CD8-positive, alpha-beta memory T cell (primary cell): ENCODE measurements at regions not wholly inside any gene's neighbourhood (a gene's known extent, or its start where the extent isn't known, plus 50 kb on each side); places are given as distances from the start of the nearest gene placed in this dataset.
"Not testable (repeated sequence)": the region's sequence is repeated elsewhere in the genome, so short reads cannot be mapped to it uniquely, and the experiment has no call there.

ENCODE experiments used
- CTCF ChIA-PET: fragments of 350-600 bp; sonication (Branson Sonifier 250); formaldehyde crosslinking; loops from one replicate; lab custom pipeline; 2021; ENCODE audit warnings: antibody characterized with exemption; lab: Charles Lee
- POLR2A ChIA-PET: fragments of 350-600 bp; sonication (Branson Sonifier 250); formaldehyde crosslinking; loops from one replicate; lab custom pipeline; 2021; ENCODE audit warnings: antibody characterized with exemption; lab: Charles Lee
- DNase-seq, 5 donors: peaks; one replicate each; pipeline versions ENCODE4 v3.0.0 to v3.0.0-alpha.2; 2020 to 2022; ENCODE audit warnings: mixed read lengths in 1 of 5
- H3K27ac ChIP-seq: one replicate; pipeline ENCODE4 v1.7.0; 2013; ENCODE audit warnings: low read depth, mild to moderate bottlenecking, low read length, moderate library complexity
- H3K27me3 ChIP-seq: 2 replicates; pipeline ENCODE4 v1.7.0; 2013; ENCODE audit warnings: low read length, mild to moderate bottlenecking; ENCODE audit not compliant: insufficient read depth, poor library complexity, severe bottlenecking
- H3K36me3 ChIP-seq: 2 replicates; pipeline ENCODE4 v1.7.0; 2013; ENCODE audit warnings: mild to moderate bottlenecking, low read length, moderate library complexity; ENCODE audit not compliant: insufficient read depth
- H3K4me1 ChIP-seq: 2 replicates; pipeline ENCODE4 v1.7.0; 2013; ENCODE audit warnings: mild to moderate bottlenecking, low read length, moderate library complexity; ENCODE audit not compliant: insufficient read depth
- H3K4me3 ChIP-seq: 2 replicates; pipeline ENCODE4 v1.7.0; 2013; ENCODE audit warnings: mild to moderate bottlenecking, low read length
- H3K9me3 ChIP-seq: 2 replicates; pipeline ENCODE4 v1.7.0; 2013; ENCODE audit warnings: mild to moderate bottlenecking, low read length
- H3K27ac Mint-ChIP-seq, 8 donors: one replicate each; pipeline ENCODE4 v1.8.0; 2020 to 2021; ENCODE audit warnings: mixed read lengths in 8 of 8, mild to moderate bottlenecking in 6 of 8, inconsistent platforms in 3 of 8, moderate library complexity in 3 of 8
- H3K27me3 Mint-ChIP-seq, 2 donors: one replicate each; pipeline ENCODE4 v1.8.0; 2020 to 2021; ENCODE audit warnings: mixed read lengths in 2 of 2, mild to moderate bottlenecking in 1 of 2, moderate library complexity in 1 of 2
- H3K36me3 Mint-ChIP-seq, 3 donors: one replicate each; pipeline ENCODE4 v1.8.0; 2020 to 2021; ENCODE audit warnings: mixed read lengths in 3 of 3, inconsistent platforms in 1 of 3, mild to moderate bottlenecking in 1 of 3
- H3K4me1 Mint-ChIP-seq, 3 donors: one replicate each; pipeline ENCODE4 v1.8.0; 2020 to 2021; ENCODE audit warnings: mixed read lengths in 3 of 3, inconsistent platforms in 1 of 3, mild to moderate bottlenecking in 1 of 3
- H3K4me3 Mint-ChIP-seq, 7 donors: one replicate each; pipeline ENCODE4 v1.8.0; 2020 to 2021; ENCODE audit warnings: mixed read lengths in 7 of 7, mild to moderate bottlenecking in 6 of 7, moderate library complexity in 4 of 7, inconsistent platforms in 2 of 7
- H3K9me3 Mint-ChIP-seq, 5 donors: one replicate each; pipeline ENCODE4 v1.8.0; 2020 to 2022; ENCODE audit warnings: mixed read lengths in 5 of 5, mild to moderate bottlenecking in 3 of 5, moderate library complexity in 2 of 5, inconsistent platforms in 1 of 5

DNA sequence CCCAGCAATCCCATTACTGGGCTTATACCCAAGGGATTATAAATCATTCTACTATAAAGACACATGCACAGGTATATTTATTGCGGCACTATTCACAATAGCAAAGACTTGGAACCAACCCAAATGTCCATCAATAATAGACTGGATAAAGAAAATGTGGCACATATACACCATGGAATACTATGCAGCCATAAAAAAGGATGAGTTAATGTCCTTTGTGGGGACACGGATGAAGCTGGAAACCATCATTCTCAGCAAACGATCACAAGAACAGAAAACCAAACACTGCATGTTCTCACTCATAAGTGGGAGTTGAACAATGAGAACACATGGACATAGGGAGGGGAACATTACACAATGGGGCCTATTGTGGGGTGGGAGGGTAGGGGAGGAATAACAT lies 224.4 kb upstream of the SERP2 start:
- H3K27me3 ChIP-seq, H3K9me3 ChIP-seq, CTCF ChIA-PET, H3K4me3 ChIP-seq, H3K36me3 Mint-ChIP-seq, H3K27ac ChIP-seq, DNase-seq, H3K27me3 Mint-ChIP-seq, H3K4me3 Mint-ChIP-seq, H3K36me3 ChIP-seq, POLR2A ChIA-PET, H3K4me1 ChIP-seq, H3K4me1 Mint-ChIP-seq, H3K9me3 Mint-ChIP-seq, H3K27ac Mint-ChIP-seq: not testable (repeated sequence)

DNA sequence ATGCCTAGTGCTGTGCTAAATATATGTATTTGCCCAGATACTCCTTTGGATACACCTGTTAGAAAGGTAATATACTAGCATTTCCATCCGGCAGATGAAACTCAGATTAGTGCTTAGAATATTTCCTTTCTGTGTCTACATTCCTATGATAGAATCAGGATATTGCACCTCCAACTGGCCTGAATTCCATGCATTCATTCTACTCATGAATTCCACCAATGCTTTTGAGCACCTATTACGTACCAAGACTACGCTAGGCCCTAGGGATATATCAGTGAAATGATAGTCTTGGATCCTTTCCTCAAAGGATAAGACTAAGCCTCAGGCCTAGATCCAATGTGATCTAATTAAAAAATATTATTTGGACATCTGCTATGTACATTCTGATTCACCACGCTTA lies 223.8 kb upstream of the SERP2 start:
- Histone ChIP-seq H3K9me3 (no peaks in the 10 kb centered on the region), H3K4me1 (no peaks in the 10 kb centered on the region), H3K27me3 (no peaks in the 10 kb centered on the region), H3K4me3 (no peak overlapping the region), H3K27ac (no peak overlapping the region), H3K36me3 (no peaks in the 10 kb centered on the region)
- ChIA-PET CTCF (no interaction called here), POLR2A (no interaction called here)
- Mint-ChIP-seq H3K4me3 (no peak overlapping the region), H3K27me3 (peaks cover 0 to 2% of the 10 kb centered on the region in 2 donors), H3K4me1 (no peaks in the 10 kb centered on the region), H3K36me3 (no peaks in the 10 kb centered on the region), H3K9me3 (no peaks in the 10 kb centered on the region), H3K27ac (no peak overlapping the region)
- DNase-seq = no peak

DNA sequence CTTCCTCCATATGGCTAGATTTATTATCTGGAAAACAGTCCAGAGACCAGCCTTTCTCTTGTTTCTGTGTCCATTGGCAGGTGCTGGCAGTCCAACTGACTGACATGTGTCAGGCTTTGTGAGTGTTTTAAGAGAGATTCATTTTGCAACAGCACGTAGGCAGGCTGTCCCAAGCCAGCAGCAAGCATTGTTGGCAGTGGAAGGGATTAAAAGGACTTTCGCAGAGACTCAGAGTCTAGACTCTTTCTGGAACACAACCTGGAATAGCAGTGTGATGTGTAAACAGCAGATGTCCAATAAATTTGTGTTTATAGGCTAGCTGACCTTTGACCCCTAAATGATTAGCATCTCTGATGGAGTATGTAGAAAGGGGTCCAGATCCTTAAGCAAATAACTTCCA lies 222.2 kb upstream of the SERP2 start:
- no peak for DNase-seq
- Histone ChIP-seq H3K36me3 (no peaks in the 10 kb centered on the region), H3K27me3 (no peaks in the 10 kb centered on the region), H3K27ac (no peak overlapping the region), H3K4me1 (no peaks in the 10 kb centered on the region), H3K9me3 (no peaks in the 10 kb centered on the region), H3K4me3 (no peak overlapping the region)
- Mint-ChIP-seq H3K36me3 (no peaks in the 10 kb centered on the region), H3K27ac (no peak overlapping the region), H3K4me3 (no peak overlapping the region), H3K4me1 (no peaks in the 10 kb centered on the region), H3K27me3 (peaks cover 0 to 4% of the 10 kb centered on the region in 2 donors), H3K9me3 (no peaks in the 10 kb centered on the region)
- CTCF ChIA-PET = interaction anchor here (1.6 kb wide), 1 partner anchor 10 kb away, joined by 3 read pairs; no protein-coding TSS in a partner anchor
- POLR2A ChIA-PET = no interaction called here

DNA sequence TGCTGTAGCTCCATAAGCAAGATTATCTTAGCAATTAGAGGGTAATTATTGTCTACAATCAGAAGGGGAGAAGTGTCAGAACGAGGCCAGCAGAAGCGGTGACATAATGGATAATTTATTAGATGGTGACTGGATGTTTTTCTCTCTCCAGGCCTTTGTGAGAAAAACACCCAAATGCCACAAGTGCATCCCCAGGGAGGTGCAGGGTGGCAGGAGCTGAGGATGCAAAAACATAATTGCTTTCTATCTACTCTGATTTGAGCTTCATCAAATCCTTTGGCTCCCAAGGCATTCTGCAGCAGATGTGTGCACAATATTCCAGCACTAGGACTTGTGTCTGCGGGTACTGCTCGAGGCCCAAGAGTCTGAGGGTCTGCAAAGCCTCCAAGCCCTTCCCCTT lies 220.1 kb upstream of the SERP2 start:
- Mint-ChIP-seq H3K4me1 (no peaks in the 10 kb centered on the region), H3K4me3 (no peak overlapping the region), H3K36me3 (no peaks in the 10 kb centered on the region), H3K27ac (no peak overlapping the region), H3K27me3 (peaks cover 0 to 2% of the 10 kb centered on the region in 2 donors), H3K9me3 (no peaks in the 10 kb centered on the region)
- CTCF ChIA-PET = no interaction called here
- Histone ChIP-seq H3K4me1 (no peaks in the 10 kb centered on the region), H3K27me3 (no peaks in the 10 kb centered on the region), H3K27ac (no peak overlapping the region), H3K9me3 (no peaks in the 10 kb centered on the region), H3K4me3 (no peak overlapping the region), H3K36me3 (no peaks in the 10 kb centered on the region)
- POLR2A ChIA-PET = no interaction called here
- DNase-seq = no peak

DNA sequence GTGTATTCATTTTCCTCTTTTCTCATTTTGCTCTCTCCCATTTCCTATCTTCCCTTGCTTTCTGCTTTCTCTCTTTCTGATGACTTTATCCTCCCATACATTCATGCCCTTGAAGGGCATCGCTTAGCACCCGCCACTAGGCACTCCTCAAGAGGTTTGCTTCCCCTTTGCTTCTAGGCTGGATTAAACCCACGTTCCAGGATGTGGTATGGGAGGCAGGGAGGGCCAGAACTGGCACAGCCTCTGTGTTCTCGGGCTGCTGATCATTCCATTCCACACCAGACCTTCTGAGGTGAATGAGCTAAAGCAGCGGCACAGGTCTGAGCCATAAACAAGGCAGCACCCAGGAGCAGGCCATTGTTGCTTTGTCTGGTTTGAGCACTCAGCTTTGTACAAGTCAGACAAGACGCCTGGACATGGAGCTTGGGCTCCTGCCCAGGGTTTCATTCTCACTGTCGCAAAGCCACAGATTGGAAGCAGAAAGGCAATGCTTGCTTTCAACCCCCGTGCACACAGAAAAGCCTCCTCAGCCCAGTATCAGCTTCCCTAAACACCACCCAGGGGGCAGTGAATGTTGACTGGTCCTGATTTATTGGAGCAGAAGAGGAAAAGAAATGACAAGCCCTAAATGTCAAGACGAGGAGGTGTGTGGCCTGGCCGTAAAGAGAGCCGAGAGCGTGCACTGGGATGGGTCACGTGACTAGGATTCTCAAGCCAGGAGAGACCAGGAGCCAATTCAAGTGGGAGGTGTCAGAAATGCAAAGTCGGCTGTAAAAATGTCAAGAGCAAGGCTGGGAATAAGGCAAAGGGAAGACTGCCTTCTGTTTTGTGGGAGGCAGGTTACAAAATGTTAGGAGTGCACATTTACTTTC lies 218.0 kb upstream of the SERP2 start:
- Mint-ChIP-seq H3K27ac (peak overlapping the region in 1 of 8 donors; percentile 33), H3K9me3 (peaks cover 0 to 2% (median 0%) of the 10 kb centered on the region in 5 donors), H3K27me3 (peaks cover 0 to 2% of the 10 kb centered on the region in 2 donors), H3K36me3 (no peaks in the 10 kb centered on the region), H3K4me1 (no peaks in the 10 kb centered on the region), H3K4me3 (no peak overlapping the region)
- no peaks in the 10 kb centered on the region for H3K27me3 ChIP-seq
- H3K9me3 ChIP-seq = no peaks in the 10 kb centered on the region
- POLR2A ChIA-PET = no interaction called here
- CTCF ChIA-PET = no interaction called here
- no peaks in the 10 kb centered on the region for H3K4me1 ChIP-seq
- H3K27ac ChIP-seq = no peak overlapping the region
- H3K4me3 ChIP-seq = no peak overlapping the region
- H3K36me3 ChIP-seq = no peaks in the 10 kb centered on the region
- no peak for DNase-seq

DNA sequence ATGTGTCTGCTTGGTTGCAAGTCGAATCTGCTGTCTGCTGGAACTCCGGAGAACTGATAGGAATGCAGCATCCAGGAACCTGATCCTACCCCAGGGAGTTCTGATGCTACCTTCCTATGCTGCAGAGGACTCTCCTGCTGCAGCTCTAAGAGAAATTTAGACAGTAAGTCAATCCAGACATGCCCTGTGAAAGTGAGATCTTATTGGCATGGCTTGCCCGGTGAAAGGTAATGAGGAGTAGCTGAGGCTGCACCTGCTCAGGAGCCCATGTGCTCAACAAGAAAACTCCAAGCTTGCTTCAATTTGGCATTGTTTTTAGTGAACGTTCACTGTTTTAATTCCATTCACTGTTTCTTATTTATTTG lies 217.3 kb upstream of the SERP2 start:
- Mint-ChIP-seq H3K9me3 (peaks cover 0 to 2% (median 0%) of the 10 kb centered on the region in 5 donors), H3K4me3 (no peak overlapping the region)
- CTCF ChIA-PET = no interaction called here

DNA sequence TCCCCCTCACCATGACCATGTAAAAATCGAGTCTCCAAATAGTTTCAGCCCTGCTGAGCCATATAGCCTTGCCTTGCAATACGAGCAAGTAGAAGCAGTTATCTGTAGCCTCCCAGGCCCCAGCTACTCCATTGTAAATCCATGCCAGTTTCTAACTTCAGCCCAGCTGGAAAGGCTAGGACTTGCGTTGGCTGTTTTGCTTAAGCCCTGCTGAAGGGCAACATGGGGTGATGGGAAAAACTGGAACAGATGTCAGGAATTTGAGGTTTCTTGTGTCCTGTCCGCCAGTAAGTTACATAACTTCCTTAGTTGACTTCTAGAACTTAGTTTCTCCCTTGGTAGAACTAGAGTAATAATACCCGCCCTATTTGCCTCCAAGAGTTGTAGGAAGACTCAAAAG lies 216.0 kb upstream of the SERP2 start:
- H3K4me3 Mint-ChIP-seq = no peak overlapping the region
- POLR2A ChIA-PET = no interaction called here

More for the DNA sequence above, 217.3 kb upstream of the SERP2 start:
- Histone ChIP-seq H3K9me3 (no peaks in the 10 kb centered on the region), H3K27me3 (no peaks in the 10 kb centered on the region), H3K27ac (no peak overlapping the region), H3K36me3 (no peaks in the 10 kb centered on the region), H3K4me3 (no peak overlapping the region), H3K4me1 (no peaks in the 10 kb centered on the region)
- Mint-ChIP-seq H3K27me3 (peaks cover 0 to 2% of the 10 kb centered on the region in 2 donors), H3K4me1 (no peaks in the 10 kb centered on the region), H3K27ac (no peak overlapping the region), H3K36me3 (no peaks in the 10 kb centered on the region)
- POLR2A ChIA-PET = no interaction called here
- DNase-seq = no peak

DNA sequence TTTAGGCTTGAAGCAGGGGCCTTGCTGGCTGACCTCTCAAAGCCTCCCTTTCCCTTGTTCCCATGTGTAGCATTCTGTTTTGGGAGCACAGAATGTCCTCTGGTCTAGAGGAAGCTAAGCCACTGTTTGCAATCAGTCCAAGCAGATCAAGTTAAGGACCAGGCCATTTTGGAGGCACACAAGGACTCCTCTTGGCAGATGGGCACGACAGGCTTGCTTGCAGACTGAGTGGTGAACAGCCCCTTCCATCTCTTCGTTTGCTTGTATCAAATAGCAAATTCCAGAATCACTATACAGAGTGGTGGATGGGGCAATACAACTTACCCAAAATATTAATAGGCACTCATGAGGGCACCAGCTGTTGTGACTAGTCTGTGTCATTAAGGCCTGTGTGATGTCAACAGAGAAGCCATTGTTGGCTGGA lies 215.5 kb upstream of the SERP2 start:
- POLR2A ChIA-PET = no interaction called here
- no peak for DNase-seq

More for the DNA sequence above, 216.0 kb upstream of the SERP2 start:
- Mint-ChIP-seq H3K4me1 (no peaks in the 10 kb centered on the region), H3K36me3 (no peaks in the 10 kb centered on the region), H3K9me3 (peaks cover 0 to 2% (median 0%) of the 10 kb centered on the region in 5 donors), H3K27me3 (peaks cover 0 to 2% of the 10 kb centered on the region in 2 donors), H3K27ac (no peak overlapping the region)
- CTCF ChIA-PET = no interaction called here
- no peaks in the 10 kb centered on the region for H3K4me1 ChIP-seq
- no peaks in the 10 kb centered on the region for H3K9me3 ChIP-seq
- no peak overlapping the region for H3K27ac ChIP-seq
- H3K27me3 ChIP-seq = no peaks in the 10 kb centered on the region
- no peak overlapping the region for H3K4me3 ChIP-seq
- no peak for DNase-seq
- H3K36me3 ChIP-seq = no peaks in the 10 kb centered on the region

More for the DNA sequence above, 215.5 kb upstream of the SERP2 start:
- Histone ChIP-seq H3K4me1 (no peaks in the 10 kb centered on the region), H3K27me3 (no peaks in the 10 kb centered on the region), H3K4me3 (no peak overlapping the region), H3K9me3 (no peaks in the 10 kb centered on the region), H3K27ac (no peak overlapping the region), H3K36me3 (no peaks in the 10 kb centered on the region)
- H3K4me3 Mint-ChIP-seq = no peak overlapping the region
- no peaks in the 10 kb centered on the region for H3K36me3 Mint-ChIP-seq
- H3K27me3 Mint-ChIP-seq = peaks cover 0 to 2% of the 10 kb centered on the region in 2 donors
- H3K27ac Mint-ChIP-seq = no peak overlapping the region
- no peaks in the 10 kb centered on the region for H3K4me1 Mint-ChIP-seq
- H3K9me3 Mint-ChIP-seq = peaks cover 0 to 2% (median 0%) of the 10 kb centered on the region in 5 donors
- CTCF ChIA-PET = no interaction called here
